SU-DHL-6 (cell line): ENCODE measurements at regions not wholly inside any gene's neighbourhood (a gene's known extent, or its start where the extent isn't known, plus 50 kb on each side); places are given as distances from the start of the nearest gene placed in this dataset.

Experiments
- H2AFZ ChIP-seq: fragments of 200-600 bp; sonication (generic); 2 replicates; pipeline ENCODE4 v1.6.1; 2014; ENCODE audit warnings: low read depth, mild to moderate bottlenecking, moderate library complexity, mixed read lengths, antibody characterized with exemption, low read length; ENCODE audit not compliant: severe bottlenecking
- H3F3A ChIP-seq: fragments of 200-600 bp; shearing (Covaris generic); 2 replicates; pipeline ENCODE4 v1.6.0; 2016; ENCODE audit warnings: antibody characterized with exemption, mild to moderate bottlenecking; ENCODE audit not compliant: insufficient read depth
- H3K27ac ChIP-seq: fragments of 200-600 bp; sonication (generic); 2 replicates; pipeline ENCODE4 v1.5.1; 2016; ENCODE audit warnings: low read depth, mild to moderate bottlenecking, low read length, moderate library complexity, mixed read lengths
- H3K27me3 ChIP-seq: fragments of 200-600 bp; sonication (generic), shearing (Covaris generic); 2 replicates; pipeline ENCODE4 v1.6.0; 2014; ENCODE audit warnings: mild to moderate bottlenecking, low read length
- H3K36me3 ChIP-seq: fragments of 200-600 bp; sonication (generic); 2 replicates; pipeline ENCODE4 v1.6.1; 2014; ENCODE audit warnings: mild to moderate bottlenecking, low read length, mixed read lengths
- H3K4me2 ChIP-seq: fragments of 300-600, 200-600 bp; shearing (Covaris generic), sonication (generic); 2 replicates; pipeline ENCODE4 v1.6.0; 2014; ENCODE audit warnings: low read length, low read depth, mild to moderate bottlenecking; ENCODE audit not compliant: poor library complexity, severe bottlenecking
- H3K4me3 ChIP-seq: fragments of 200-600 bp; sonication (generic); 2 replicates; pipeline ENCODE4 v1.5.1; 2014; ENCODE audit warnings: antibody characterized with exemption, low read length, mild to moderate bottlenecking, mixed read lengths; ENCODE audit not compliant: insufficient read depth, poor library complexity, severe bottlenecking
- H3K79me2 ChIP-seq: fragments of 200-600 bp; sonication (generic); 2 replicates; pipeline ENCODE4 v1.6.1; 2014; ENCODE audit warnings: mild to moderate bottlenecking, low read length, moderate library complexity; ENCODE audit not compliant: insufficient read depth
- H3K9ac ChIP-seq: fragments of 200-600 bp; sonication (generic); 2 replicates; pipeline ENCODE4 v1.7.0; 2014; ENCODE audit warnings: mild to moderate bottlenecking, low read length
- H3K9me2 ChIP-seq: fragments of 200-600 bp; sonication (generic); replicated peaks from 2 replicates; pipeline ENCODE4 v1.6.1; 2014; ENCODE audit warnings: low read length; ENCODE audit not compliant: insufficient read depth
- H3K9me3 ChIP-seq: fragments of 200-600 bp; sonication (generic); 2 replicates; pipeline ENCODE4 v1.6.1; 2014; ENCODE audit warnings: low read length, mixed read lengths; ENCODE audit not compliant: insufficient read depth
- H4K20me1 ChIP-seq: fragments of 200-600 bp; sonication (generic); 2 replicates; pipeline ENCODE4 v1.6.1; 2014; ENCODE audit warnings: low read depth, mild to moderate bottlenecking, antibody characterized with exemption, low read length, moderate library complexity, mixed read lengths
- CTCF ChIP-seq: fragments of 200-600 bp; sonication (generic); IDR thresholded peaks from one replicate; pipeline ENCODE4 v1.5.1; 2017; ENCODE audit warnings: antibody characterized with exemption, mild to moderate bottlenecking, low read length, moderate library complexity; ENCODE audit not compliant: insufficient read depth, poor library complexity, severe bottlenecking
- EZH2phosphoT487 ChIP-seq: fragments of 200-600 bp; sonication (generic), shearing (Covaris generic); conservative IDR thresholded peaks from 2 replicates; pipeline ENCODE4 v1.6.1; 2018; ENCODE audit warnings: mild to moderate bottlenecking, antibody characterized with exemption, low read length, moderate library complexity, mixed read lengths

DNA sequence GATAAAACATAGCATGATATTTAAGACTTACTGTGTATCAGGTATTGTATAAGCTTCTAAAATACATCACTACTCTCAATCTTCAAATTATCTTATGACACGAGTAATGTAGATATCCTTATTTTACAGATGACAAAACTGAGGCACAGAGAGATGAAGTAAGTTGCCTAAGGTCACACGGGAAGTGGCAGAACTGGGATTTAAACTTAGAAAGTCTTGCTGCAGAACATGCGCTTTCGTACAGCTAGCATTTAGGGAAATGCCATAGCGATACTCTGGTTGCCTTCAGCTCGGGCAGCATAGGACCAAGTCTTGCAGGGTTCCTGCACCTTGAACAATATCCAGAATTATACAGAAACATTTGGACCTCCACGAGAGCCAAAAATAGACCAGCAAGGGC, 162.4 kb downstream of the BRMS1L start:
- Histone ChIP-seq H3K27ac (no peak overlapping the region), H3K4me2 (no peak overlapping the region), H3F3A (no peaks in the 10 kb centered on the region), H3K27me3 (no peaks in the 10 kb centered on the region), H4K20me1 (no peaks in the 10 kb centered on the region), H3K4me3 (no peak overlapping the region), H2AFZ (no peak overlapping the region), H3K9me3 (no peaks in the 10 kb centered on the region), H3K36me3 (no peaks in the 10 kb centered on the region), H3K79me2 (no peaks in the 10 kb centered on the region), H3K9ac (no peak overlapping the region), H3K9me2 (no peaks in the 10 kb centered on the region)
- TF ChIP-seq CTCF: no peak
- TF ChIP-seq EZH2phosphoT487: no peak

- TF ChIP-seq CTCF (no peak), EZH2phosphoT487 (no peak)
- Histone ChIP-seq H3K36me3 (no peaks in the 10 kb centered on the region), H3K4me3 (no peak overlapping the region), H4K20me1 (no peaks in the 10 kb centered on the region), H3K9me3 (no peaks in the 10 kb centered on the region), H3K4me2 (no peak overlapping the region), H3K27me3 (no peaks in the 10 kb centered on the region), H3K9ac (no peak overlapping the region), H3K9me2 (no peaks in the 10 kb centered on the region), H3K27ac (no peak overlapping the region), H3F3A (no peaks in the 10 kb centered on the region), H2AFZ (no peak overlapping the region), H3K79me2 (no peaks in the 10 kb centered on the region)
Measured at GRCh38 chr14:35987731-35988130, 161.6 kb downstream of the BRMS1L start.

DNA sequence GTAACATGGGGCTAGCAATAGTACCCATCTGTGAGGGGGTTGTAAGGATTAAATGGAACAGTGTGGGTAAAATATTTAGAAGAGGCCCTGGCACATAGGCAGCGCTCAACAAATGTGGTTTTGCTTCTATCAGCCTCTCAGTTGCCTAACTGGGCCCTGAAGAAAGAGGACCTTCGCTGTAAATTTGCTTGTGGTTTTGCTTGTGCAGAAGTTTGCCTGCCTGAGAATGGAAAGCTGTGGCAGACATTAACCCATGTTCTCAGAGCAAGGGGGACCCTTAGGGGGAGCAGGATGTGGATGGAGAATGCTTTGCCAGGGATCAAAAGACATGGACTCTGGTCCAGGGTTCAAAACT, 160.1 kb downstream of the BRMS1L start:
- TF ChIP-seq EZH2phosphoT487: no peak
- no peak for TF ChIP-seq CTCF
- no peak overlapping the region for H3K4me2 ChIP-seq
- H3K27ac ChIP-seq: no peak overlapping the region

DNA sequence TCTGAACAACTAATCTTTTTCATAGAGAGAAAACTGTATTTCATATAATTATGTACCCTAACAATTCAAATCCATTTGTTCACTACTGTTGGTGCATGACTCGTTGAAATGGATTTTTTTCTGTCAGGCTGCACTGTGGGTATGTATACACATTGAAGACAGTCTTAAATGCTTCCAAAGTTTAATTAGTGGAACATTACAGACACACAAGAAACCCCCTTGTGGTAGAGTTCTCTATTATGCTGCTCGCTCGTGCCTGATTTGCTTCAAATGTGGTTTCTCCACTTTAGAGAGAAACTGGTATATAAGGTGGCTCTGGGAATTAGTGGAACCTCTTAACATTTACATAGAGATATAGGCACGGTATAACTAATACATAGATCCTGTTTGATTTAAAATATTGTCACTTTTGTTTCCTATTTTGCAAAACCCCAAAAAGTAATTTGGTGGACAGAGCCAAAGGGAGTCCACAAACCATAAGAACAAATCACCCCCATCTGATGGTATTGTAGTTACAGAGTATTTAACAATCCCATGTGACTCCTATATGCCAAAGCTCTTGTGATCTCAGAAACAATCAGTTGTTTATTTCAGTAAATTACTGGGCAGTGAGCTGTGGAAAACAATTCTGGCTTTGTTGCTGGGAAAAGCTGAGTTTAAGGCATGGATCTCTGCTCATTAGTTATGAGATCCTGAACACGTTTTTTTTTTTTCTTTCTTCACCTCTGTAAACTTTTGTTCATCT, 159.5 kb downstream of the BRMS1L start:
- no peak overlapping the region for H3K4me3 ChIP-seq
- no peaks in the 10 kb centered on the region for H3K36me3 ChIP-seq
- H3K9ac ChIP-seq: no peak overlapping the region
- no peaks in the 10 kb centered on the region for H4K20me1 ChIP-seq
- no peak overlapping the region for H3K4me2 ChIP-seq
- H2AFZ ChIP-seq: no peak overlapping the region
- no peaks in the 10 kb centered on the region for H3K9me2 ChIP-seq
- H3K79me2 ChIP-seq: no peaks in the 10 kb centered on the region
- H3K9me3 ChIP-seq: no peaks in the 10 kb centered on the region
- H3K27me3 ChIP-seq: no peaks in the 10 kb centered on the region
- no peaks in the 10 kb centered on the region for H3F3A ChIP-seq
- TF ChIP-seq CTCF: no peak
- TF ChIP-seq EZH2phosphoT487: no peak
- no peak overlapping the region for H3K27ac ChIP-seq

More for the DNA sequence above, 160.1 kb downstream of the BRMS1L start:
- Histone ChIP-seq H3K36me3 (no peaks in the 10 kb centered on the region), H3K9me2 (no peaks in the 10 kb centered on the region), H3K4me3 (no peak overlapping the region), H2AFZ (no peak overlapping the region), H3K9me3 (no peaks in the 10 kb centered on the region), H3K9ac (no peak overlapping the region), H4K20me1 (no peaks in the 10 kb centered on the region), H3K27me3 (no peaks in the 10 kb centered on the region), H3F3A (no peaks in the 10 kb centered on the region), H3K79me2 (no peaks in the 10 kb centered on the region)
